Islet of Langerhans (tissue), 1 donor: ENCODE measurements at regions not wholly inside any gene's neighbourhood (a gene's known extent, or its start where the extent isn't known, plus 50 kb on each side); places are given as distances from the start of the nearest gene placed in this dataset.

Experiments used
- FAIRE-seq: peaks from one replicate; lab custom pipeline; 2011; peaks lifted over from hg19 to GRCh38; lab: Jason Lieb, UNC

- FAIRE-seq: no peak
Measured at GRCh38 chr10:120960725-120961124, 109.6 kb downstream of the WDR11 start.

GRCh38 chr10:120961795-120962755, 110.9 kb downstream of the WDR11 start:
- FAIRE-seq: no peak

GRCh38 chr10:120962756-120963593, 111.8 kb downstream of the WDR11 start:
- no peak for FAIRE-seq

- FAIRE-seq: no peak
Measured at GRCh38 chr10:120963594-120964220, 112.5 kb downstream of the WDR11 start.

- no peak for FAIRE-seq
Measured at GRCh38 chr10:120966657-120967045, 115.5 kb downstream of the WDR11 start.

- no peak for FAIRE-seq
Measured at GRCh38 chr10:120969219-120969645, 118.1 kb downstream of the WDR11 start.

- FAIRE-seq: no peak
Measured at GRCh38 chr10:120970595-120971529, 119.7 kb downstream of the WDR11 start.

GRCh38 chr10:120971671-120972070, 120.5 kb downstream of the WDR11 start:
- FAIRE-seq: no peak

- no peak for FAIRE-seq
Measured at GRCh38 chr10:120972259-120972658, 121.1 kb downstream of the WDR11 start.

- no peak for FAIRE-seq
Measured at GRCh38 chr10:120975072-120975867, 124.1 kb downstream of the WDR11 start.

- FAIRE-seq: no peak
Measured at GRCh38 chr10:120975868-120976225, 124.7 kb downstream of the WDR11 start.

GRCh38 chr10:120977897-120978296, 126.7 kb downstream of the WDR11 start:
- no peak for FAIRE-seq

GRCh38 chr10:120978589-120979252, 127.6 kb downstream of the WDR11 start:
- FAIRE-seq: no peak

GRCh38 chr10:120979435-120980278, 128.5 kb downstream of the WDR11 start:
- no peak for FAIRE-seq

GRCh38 chr10:120980279-120981255, 129.4 kb downstream of the WDR11 start:
- no peak for FAIRE-seq

GRCh38 chr10:120981601-120982391, 130.6 kb downstream of the WDR11 start:
- FAIRE-seq: no peak

- no peak for FAIRE-seq
Measured at GRCh38 chr10:120982507-120982906, 131.3 kb downstream of the WDR11 start.
